G401 (cell line): ENCODE measurements at regions not wholly inside any gene's neighbourhood (a gene's known extent, or its start where the extent isn't known, plus 50 kb on each side); places are given as distances from the start of the nearest gene placed in this dataset.

Experiments used
- DNase-seq: peaks from one replicate; pipeline ENCODE4 v3.0.0-alpha.2; 2015; ENCODE audit warnings: low spot score
- in situ Hi-C: cut with HindIII; loops from 2 replicates; pipeline ENCODE4 v1.10.0; 2016; ENCODE audit warnings: low sequenced_read_pairs, mixed read lengths

GRCh38 chr19:31499281-31500196 is 150.3 kb upstream of the TSHZ3 start:
- no peak for DNase-seq
- in situ Hi-C loops = no loop called here

GRCh38 chr19:31500197-31500830 is 151.1 kb upstream of the TSHZ3 start:
- DNase-seq = no peak
- in situ Hi-C loops = no loop called here

DNA sequence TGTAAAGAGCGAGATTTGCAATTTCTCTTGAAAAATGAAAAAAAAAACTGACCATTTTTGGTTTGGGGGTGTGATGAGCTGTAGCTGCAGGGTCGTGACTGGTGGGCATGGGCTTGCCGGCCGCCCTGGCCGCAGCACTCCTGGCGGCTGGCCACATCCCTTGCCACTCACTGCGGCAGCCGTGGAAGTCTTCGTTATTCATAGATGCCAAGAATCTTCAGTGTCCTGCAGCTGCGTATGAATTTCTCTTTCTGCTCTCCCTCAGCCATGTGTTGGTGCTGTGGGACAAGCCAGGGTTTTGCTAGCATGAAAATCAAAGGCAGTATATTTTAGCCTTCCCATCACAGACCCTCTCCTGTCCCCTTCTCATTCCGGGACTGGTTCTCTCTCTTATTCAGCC is 151.7 kb upstream of the TSHZ3 start:
- no peak for DNase-seq
- in situ Hi-C loops = no loop called here

DNA sequence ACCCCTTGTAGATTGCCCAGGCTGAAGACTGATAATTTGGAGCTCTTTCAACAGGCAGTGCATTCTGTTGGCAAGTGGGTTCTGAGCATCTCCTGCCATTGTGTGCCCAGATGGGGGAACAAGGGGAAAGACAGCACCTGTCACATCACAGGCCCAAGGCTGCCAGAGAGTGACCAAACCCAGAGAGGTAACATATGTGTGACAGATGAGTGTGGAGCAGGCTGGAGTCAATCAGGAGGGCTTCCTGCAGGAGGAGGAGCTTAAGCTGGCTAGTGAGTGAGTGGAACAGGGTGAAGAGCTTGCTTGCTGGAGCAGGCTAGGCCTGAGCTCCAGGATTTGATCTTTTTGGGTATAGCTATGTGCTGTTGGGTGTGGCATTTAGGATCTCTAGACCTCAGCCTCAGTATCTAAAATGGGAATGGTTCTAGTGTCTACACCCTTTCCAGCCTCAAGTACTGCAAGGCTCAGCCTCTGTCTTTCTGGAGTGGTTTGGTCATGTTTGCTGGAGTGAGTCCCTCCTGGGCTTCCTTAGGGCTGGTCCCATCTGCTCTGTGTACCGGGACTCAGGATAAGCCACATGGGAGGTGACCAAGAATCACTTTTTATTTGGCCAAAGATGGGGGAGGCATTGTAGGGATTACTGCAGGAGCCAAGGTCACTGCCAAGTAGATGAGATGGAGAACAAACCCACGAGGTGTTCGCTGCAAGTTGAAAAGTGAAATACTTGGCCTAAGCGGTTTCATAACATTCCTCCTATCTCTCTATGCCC is 152.4 kb upstream of the TSHZ3 start:
- in situ Hi-C loops = no loop called here
- no peak for DNase-seq

- DNase-seq = no peak
- in situ Hi-C loops = no loop called here
Observed at GRCh38 chr19:31502536-31503170, 153.4 kb upstream of the TSHZ3 start.

GRCh38 chr19:31503211-31503610 is 154.0 kb upstream of the TSHZ3 start:
- no peak for DNase-seq
- in situ Hi-C loops = no loop called here

- in situ Hi-C loops = no loop called here
- DNase-seq = no peak
Observed at GRCh38 chr19:31504221-31504620, 155.0 kb upstream of the TSHZ3 start.

DNA sequence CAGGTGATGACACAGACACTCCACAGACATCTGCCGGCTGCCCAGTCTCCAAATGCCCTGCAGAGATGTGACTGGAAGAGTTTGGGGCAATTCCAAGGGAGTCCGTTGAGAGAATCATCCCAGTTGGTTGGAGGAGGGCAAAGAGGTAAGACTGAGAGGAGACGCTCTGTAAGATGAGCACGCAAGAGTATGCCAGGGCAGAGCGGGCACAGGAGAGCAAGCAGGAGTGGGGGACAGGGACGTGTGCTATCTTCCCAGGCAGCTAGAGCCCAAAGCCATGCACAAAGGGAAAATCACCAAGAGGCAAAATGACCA is 156.3 kb upstream of the TSHZ3 start:
- in situ Hi-C loops = no loop called here
- DNase-seq = no peak

DNA sequence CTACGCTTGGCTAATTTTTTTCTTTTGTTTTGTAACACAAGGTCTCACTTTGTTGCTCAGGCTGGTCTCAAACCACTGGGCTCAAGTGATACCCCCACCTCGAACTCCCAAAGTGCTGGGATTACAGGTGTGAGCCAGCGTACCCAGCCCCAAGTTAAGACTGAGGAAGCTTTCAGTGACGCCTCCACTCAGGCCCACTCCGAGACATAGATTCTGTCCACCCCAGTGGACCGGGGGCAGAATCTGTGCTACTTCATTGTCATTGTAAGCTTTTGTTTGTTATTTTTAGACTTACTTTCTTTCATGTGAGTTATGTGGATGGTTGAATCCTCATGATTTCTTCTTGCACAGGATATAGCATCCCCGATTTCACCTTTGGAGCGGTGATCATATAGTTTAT is 156.9 kb upstream of the TSHZ3 start:
- in situ Hi-C loops = no loop called here
- no peak for DNase-seq

GRCh38 chr19:31510635-31511034 is 161.4 kb upstream of the TSHZ3 start:
- DNase-seq = no peak
- in situ Hi-C loops = no loop called here

DNA sequence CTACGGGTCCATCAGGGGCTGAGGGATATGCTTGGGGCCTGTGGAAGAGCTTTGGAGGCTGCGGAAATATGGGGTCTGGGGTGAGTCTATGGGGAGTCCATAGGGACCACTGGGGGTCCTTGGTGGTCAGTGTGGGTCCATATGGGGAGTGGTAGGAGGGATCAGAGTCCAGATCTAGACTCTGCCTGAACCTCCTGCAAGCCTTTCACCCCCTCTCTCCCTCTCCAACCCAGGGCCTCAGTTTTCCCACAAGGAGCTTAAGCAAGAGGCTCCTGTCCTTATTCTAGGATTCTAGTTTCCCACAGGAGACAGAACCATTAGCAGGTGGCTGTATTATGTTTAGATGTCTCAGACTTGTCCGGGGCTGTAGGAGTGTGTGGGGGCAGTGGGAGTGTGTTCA is 161.9 kb upstream of the TSHZ3 start:
- DNase-seq = no peak
- in situ Hi-C loops = no loop called here

GRCh38 chr19:31511696-31512095 is 162.5 kb upstream of the TSHZ3 start:
- DNase-seq = no peak
- in situ Hi-C loops = no loop called here

DNA sequence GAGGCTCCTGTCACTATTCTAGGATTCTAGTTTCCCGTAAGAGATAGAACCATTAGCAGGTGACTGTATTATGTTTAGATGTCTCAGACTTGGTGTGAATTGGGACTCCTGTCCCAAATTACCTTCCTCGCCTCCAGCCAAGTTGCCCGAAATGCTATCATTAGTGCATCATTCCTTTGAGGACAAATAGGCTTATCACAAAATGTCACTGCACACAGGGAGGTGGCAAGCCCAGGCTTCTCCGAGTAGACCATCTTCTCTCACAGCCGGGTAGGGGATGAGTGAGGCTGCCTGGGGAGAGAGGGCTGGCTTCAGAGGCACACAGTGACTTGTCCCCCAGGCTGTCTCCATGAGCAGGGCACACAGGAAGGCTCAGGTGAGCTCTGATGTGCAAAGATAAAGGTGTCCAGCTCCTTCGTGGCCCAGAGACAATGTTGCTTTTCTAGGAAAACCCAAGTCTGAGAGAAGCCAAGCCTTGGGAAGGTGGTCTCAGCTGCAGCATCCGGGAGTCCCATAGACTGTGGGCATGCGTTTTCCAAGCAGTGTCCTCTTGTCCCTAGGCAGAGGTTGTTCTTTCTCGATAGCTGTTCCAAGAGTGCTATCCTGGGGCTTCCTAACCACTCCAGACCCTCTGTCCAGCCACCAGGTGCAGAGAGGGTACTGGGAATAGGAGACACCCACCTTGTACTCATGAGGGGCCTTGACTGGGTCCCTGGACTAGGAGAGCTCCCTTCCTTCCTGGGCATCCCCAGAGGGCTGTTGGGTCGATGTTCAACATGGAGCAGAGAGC is 163.1 kb upstream of the TSHZ3 start:
- in situ Hi-C loops = no loop called here
- DNase-seq = no peak

- no peak for DNase-seq
- in situ Hi-C loops = no loop called here
Observed at GRCh38 chr19:31513841-31514240, 164.6 kb upstream of the TSHZ3 start.

- no peak for DNase-seq
- in situ Hi-C loops = no loop called here
Observed at GRCh38 chr19:31515931-31516330, 166.7 kb upstream of the TSHZ3 start.

DNA sequence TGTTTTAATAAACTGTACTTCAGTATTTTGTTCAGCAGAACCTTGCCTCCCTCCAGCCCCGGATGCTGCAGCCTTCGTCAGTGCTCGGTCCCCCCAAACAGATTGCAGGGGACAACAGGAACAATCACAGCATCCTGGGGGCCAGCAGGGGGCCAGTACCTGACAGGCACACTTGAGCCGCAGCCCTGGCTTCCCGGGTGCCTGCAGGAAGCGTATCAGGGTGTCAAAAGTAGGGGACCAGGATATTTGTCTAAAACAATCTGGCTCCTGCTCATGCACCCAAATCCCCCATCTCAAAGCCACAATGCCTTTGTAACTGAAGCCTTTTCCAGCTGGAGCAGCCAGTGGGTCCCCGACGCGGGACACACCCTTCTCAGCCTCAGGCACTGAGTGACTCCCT is 167.5 kb upstream of the TSHZ3 start:
- in situ Hi-C loops = no loop called here
- no peak for DNase-seq

- in situ Hi-C loops = no loop called here
- DNase-seq = no peak
Observed at GRCh38 chr19:31517224-31518180, 168.3 kb upstream of the TSHZ3 start.
